NB4 (cell line): ENCODE measurements at regions not wholly inside any gene's neighbourhood (a gene's known extent, or its start where the extent isn't known, plus 50 kb on each side); places are given as distances from the start of the nearest gene placed in this dataset.

ENCODE experiments used
- MAX ChIP-seq: IDR thresholded peaks from 2 replicates; pipeline ENCODE4 v1.6.1; 2011; ENCODE audit warnings: low read depth, low read length
- MYC ChIP-seq: IDR thresholded peaks from 2 replicates; pipeline ENCODE4 v1.6.1; 2011; ENCODE audit warnings: low read depth, low read length
- POLR2A ChIP-seq: IDR thresholded peaks from 2 replicates; pipeline ENCODE4 v1.6.1; 2011; ENCODE audit warnings: mild to moderate bottlenecking; ENCODE audit not compliant: insufficient read length; ENCODE audit errors: extremely low read depth
- TF ChIP-seq, protein P1 (sequence below): IDR thresholded peaks from one replicate; pipeline ENCODE4 v1.5.1; 2012; ENCODE audit warnings: low read depth, low read length

DNA sequence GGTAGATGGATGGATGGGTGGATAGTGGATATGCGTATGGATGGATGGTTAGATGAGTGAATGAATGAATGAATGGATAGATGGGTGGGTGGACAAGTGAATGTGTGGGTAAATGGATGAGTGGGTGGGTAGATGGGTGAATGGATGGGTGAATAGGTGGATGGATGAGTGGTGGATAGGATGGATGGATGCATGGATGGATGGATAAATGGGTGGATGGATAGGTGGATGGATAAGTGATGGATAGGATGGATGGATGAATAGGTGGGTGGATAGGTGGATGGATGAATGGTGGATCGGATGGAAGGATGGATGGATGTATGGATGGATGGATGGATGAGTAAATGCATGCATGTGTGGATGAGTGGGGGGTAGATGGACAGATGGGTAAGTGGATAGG is 169.3 kb downstream of the ACKR3 start:
- TF ChIP-seq, protein P1, sequence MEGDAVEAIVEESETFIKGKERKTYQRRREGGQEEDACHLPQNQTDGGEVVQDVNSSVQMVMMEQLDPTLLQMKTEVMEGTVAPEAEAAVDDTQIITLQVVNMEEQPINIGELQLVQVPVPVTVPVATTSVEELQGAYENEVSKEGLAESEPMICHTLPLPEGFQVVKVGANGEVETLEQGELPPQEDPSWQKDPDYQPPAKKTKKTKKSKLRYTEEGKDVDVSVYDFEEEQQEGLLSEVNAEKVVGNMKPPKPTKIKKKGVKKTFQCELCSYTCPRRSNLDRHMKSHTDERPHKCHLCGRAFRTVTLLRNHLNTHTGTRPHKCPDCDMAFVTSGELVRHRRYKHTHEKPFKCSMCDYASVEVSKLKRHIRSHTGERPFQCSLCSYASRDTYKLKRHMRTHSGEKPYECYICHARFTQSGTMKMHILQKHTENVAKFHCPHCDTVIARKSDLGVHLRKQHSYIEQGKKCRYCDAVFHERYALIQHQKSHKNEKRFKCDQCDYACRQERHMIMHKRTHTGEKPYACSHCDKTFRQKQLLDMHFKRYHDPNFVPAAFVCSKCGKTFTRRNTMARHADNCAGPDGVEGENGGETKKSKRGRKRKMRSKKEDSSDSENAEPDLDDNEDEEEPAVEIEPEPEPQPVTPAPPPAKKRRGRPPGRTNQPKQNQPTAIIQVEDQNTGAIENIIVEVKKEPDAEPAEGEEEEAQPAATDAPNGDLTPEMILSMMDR: no peak
- no peak for TF ChIP-seq POLR2A
- no peak for TF ChIP-seq MAX
- no peak for TF ChIP-seq MYC
